ENCODE measurements at regions not wholly inside any gene's neighbourhood (a gene's known extent, or its start where the extent isn't known, plus 50 kb on each side); places are given as distances from the start of the nearest gene placed in this dataset.

GRCh38 chr4:138308356-138308755, 66.2 kb upstream of the SLC7A11 start:
- Histone ChIP-seq H3K4me3 (ENCODE audit: low read length) (peak overlapping the region; percentile 35; the same call in 1 of the 2 replicates), H4K20me1 (ENCODE audit: low read length) (no peaks in the 10 kb centered on the region), H3K36me3 (ENCODE audit: low read depth, low read length) (no peaks in the 10 kb centered on the region), H3K9me2 (replicated peaks; ENCODE audit: low read length) (no peaks in the 10 kb centered on the region), H2AFZ (ENCODE audit: low read length) (peak overlapping the region; percentile 84), H3F3A (ENCODE audit: low read length, unreplicated experiment) (no peaks in the 10 kb centered on the region), H3K9me3 (ENCODE audit: low read length) (no peaks in the 10 kb centered on the region), H3K4me1 (ENCODE audit: insufficient read depth, low read length) (peaks cover 17% of the 10 kb centered on the region), H3K27ac (ENCODE audit: low read length) (peak overlapping the region; percentile 85), H3K27me3 (ENCODE audit: low read length) (no peaks in the 10 kb centered on the region), H3K4me2 (ENCODE audit: low read length) (peak overlapping the region; percentile 80), H3K79me2 (ENCODE audit: low read length) (no peaks in the 10 kb centered on the region), H3K9ac (ENCODE audit: low read length) (peak overlapping the region; percentile 46)
- intact Hi-C loops (cut with micrococcal nuclease) = no loop called here
- peak; percentile 89 for DNase-seq
- ATAC-seq = peak; percentile 97
- BruUV-seq (replicated peaks) = no TSS peak
- POLR2A ChIA-PET (ENCODE audit: unreplicated experiment) = no interaction called here
- TF ChIP-seq CTCF (conservative IDR thresholded peaks at IDR 0.05; ENCODE audit: low read depth, low read length) (no peak), EZH2 (IDR thresholded peaks at IDR 0.05; ENCODE audit: low read length, unreplicated experiment) (no peak), EZH2phosphoT487 (IDR thresholded peaks at IDR 0.05; ENCODE audit: borderline replicate concordance, low read length) (no peak)
- CTCF ChIA-PET = no interaction called here

DNA sequence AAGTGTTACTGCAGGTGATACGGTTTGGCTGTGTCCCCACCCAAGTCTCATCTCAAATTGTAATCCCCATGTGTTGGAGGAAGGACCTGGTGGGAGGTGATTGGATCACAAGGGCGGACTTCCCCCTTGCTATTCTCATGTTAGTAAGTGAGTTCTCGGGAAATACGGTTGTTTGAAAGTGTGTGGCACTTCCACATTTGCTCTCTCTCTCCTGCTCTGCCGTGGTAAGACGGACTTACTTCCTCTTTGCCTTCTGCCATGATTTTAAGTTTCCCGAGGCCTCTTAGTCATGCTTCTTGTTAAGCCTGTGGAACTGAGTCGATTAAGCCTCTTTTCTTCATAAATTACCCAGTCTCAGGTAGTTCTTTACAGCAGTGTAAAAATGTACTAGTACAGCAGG, 65.2 kb upstream of the SLC7A11 start:
- Histone ChIP-seq H3K9ac (ENCODE audit: low read length) (no peak overlapping the region), H3K9me2 (replicated peaks; ENCODE audit: low read length) (no peaks in the 10 kb centered on the region), H3K36me3 (ENCODE audit: low read depth, low read length) (no peaks in the 10 kb centered on the region), H2AFZ (ENCODE audit: low read length) (0 out of 2 replicates have a peak overlapping the region, but pooled peaks have one; percentile 84), H3F3A (ENCODE audit: low read length, unreplicated experiment) (no peaks in the 10 kb centered on the region), H3K4me3 (ENCODE audit: low read length) (no peak overlapping the region), H3K4me1 (ENCODE audit: insufficient read depth, low read length) (peaks cover 17% of the 10 kb centered on the region), H4K20me1 (ENCODE audit: low read length) (no peaks in the 10 kb centered on the region), H3K27me3 (ENCODE audit: low read length) (no peaks in the 10 kb centered on the region), H3K27ac (ENCODE audit: low read length) (no peak overlapping the region), H3K9me3 (ENCODE audit: low read length) (no peaks in the 10 kb centered on the region), H3K4me2 (ENCODE audit: low read length) (no peak overlapping the region), H3K79me2 (ENCODE audit: low read length) (no peaks in the 10 kb centered on the region)
- TF ChIP-seq CTCF (conservative IDR thresholded peaks at IDR 0.05; ENCODE audit: low read depth, low read length) (no peak), EZH2 (IDR thresholded peaks at IDR 0.05; ENCODE audit: low read length, unreplicated experiment) (no peak), EZH2phosphoT487 (IDR thresholded peaks at IDR 0.05; ENCODE audit: borderline replicate concordance, low read length) (no peak)
- DNase-seq = no peak
- no TSS peak for BruUV-seq (replicated peaks)
- ATAC-seq = no peak
- POLR2A ChIA-PET (ENCODE audit: unreplicated experiment) = no interaction called here
- CTCF ChIA-PET = no interaction called here
- intact Hi-C loops (cut with micrococcal nuclease) = no loop called here

GRCh38 chr4:138305050-138305449, 62.9 kb upstream of the SLC7A11 start:
- Histone ChIP-seq H3K27ac (ENCODE audit: low read length) (no peak overlapping the region), H3K4me2 (ENCODE audit: low read length) (no peak overlapping the region), H3F3A (ENCODE audit: low read length, unreplicated experiment) (no peaks in the 10 kb centered on the region), H3K79me2 (ENCODE audit: low read length) (no peaks in the 10 kb centered on the region), H3K4me1 (ENCODE audit: insufficient read depth, low read length) (peaks cover 17% of the 10 kb centered on the region), H3K36me3 (ENCODE audit: low read depth, low read length) (no peaks in the 10 kb centered on the region), H3K4me3 (ENCODE audit: low read length) (no peak overlapping the region), H3K9me3 (ENCODE audit: low read length) (no peaks in the 10 kb centered on the region), H3K27me3 (ENCODE audit: low read length) (no peaks in the 10 kb centered on the region), H4K20me1 (ENCODE audit: low read length) (no peaks in the 10 kb centered on the region), H2AFZ (ENCODE audit: low read length) (no peak overlapping the region), H3K9ac (ENCODE audit: low read length) (no peak overlapping the region), H3K9me2 (replicated peaks; ENCODE audit: low read length) (no peaks in the 10 kb centered on the region)
- CTCF ChIA-PET = no interaction called here
- TF ChIP-seq EZH2phosphoT487 (IDR thresholded peaks at IDR 0.05; ENCODE audit: borderline replicate concordance, low read length) (no peak), EZH2 (IDR thresholded peaks at IDR 0.05; ENCODE audit: low read length, unreplicated experiment) (no peak), CTCF (conservative IDR thresholded peaks at IDR 0.05; ENCODE audit: low read depth, low read length) (no peak)
- intact Hi-C loops (cut with micrococcal nuclease) = no loop called here
- ATAC-seq = no peak
- no TSS peak for BruUV-seq (replicated peaks)
- POLR2A ChIA-PET (ENCODE audit: unreplicated experiment) = no interaction called here
- DNase-seq = no peak

All from PC-3 (cell line).